Immature natural killer cell (primary cell): ENCODE measurements at regions not wholly inside any gene's neighbourhood (a gene's known extent, or its start where the extent isn't known, plus 50 kb on each side); places are given as distances from the start of the nearest gene placed in this dataset.

Experiments used
- DNase-seq, 3 donors: peaks; one replicate each; pipeline ENCODE4 v3.0.0; 2022; ENCODE audit warnings: mixed read lengths in 1 of 3
- H3K27ac Mint-ChIP-seq, 6 donors: one replicate each; pipeline ENCODE4 v1.8.0; 2020; ENCODE audit warnings: mixed read lengths in 6 of 6, mild to moderate bottlenecking in 5 of 6, inconsistent platforms in 4 of 6, moderate library complexity in 3 of 6
- H3K27me3 Mint-ChIP-seq, 3 donors: one replicate each; pipeline ENCODE4 v1.8.0; 2020 to 2021; ENCODE audit warnings: low read depth in 3 of 3, mild to moderate bottlenecking in 3 of 3, mixed read lengths in 3 of 3, moderate library complexity in 3 of 3, inconsistent platforms in 1 of 3
- H3K36me3 Mint-ChIP-seq, 3 donors: one replicate each; pipeline ENCODE4 v1.8.0; 2020; ENCODE audit warnings: mixed read lengths in 3 of 3, inconsistent platforms in 2 of 3, mild to moderate bottlenecking in 2 of 3
- H3K4me1 Mint-ChIP-seq, 2 donors: one replicate each; pipeline ENCODE4 v1.8.0; 2020; ENCODE audit warnings: inconsistent platforms in 2 of 2, mild to moderate bottlenecking in 2 of 2, mixed read lengths in 2 of 2, moderate library complexity in 1 of 2
- H3K4me3 Mint-ChIP-seq, 5 donors: one replicate each; pipeline ENCODE4 v1.8.0; 2020; ENCODE audit warnings: mild to moderate bottlenecking in 5 of 5, mixed read lengths in 5 of 5, inconsistent platforms in 3 of 5, moderate library complexity in 3 of 5
- H3K9me3 Mint-ChIP-seq, 6 donors: one replicate each; pipeline ENCODE4 v1.8.0; 2020; ENCODE audit warnings: mild to moderate bottlenecking in 6 of 6, mixed read lengths in 6 of 6, inconsistent platforms in 4 of 6, moderate library complexity in 3 of 6

- no peak overlapping the region for H3K27ac Mint-ChIP-seq
- H3K36me3 Mint-ChIP-seq: peaks cover 0 to 3% (median 0%) of the 10 kb centered on the region in 3 donors
- H3K4me1 Mint-ChIP-seq: no peaks in the 10 kb centered on the region
- H3K27me3 Mint-ChIP-seq: no peaks in the 10 kb centered on the region
- no peak overlapping the region for H3K4me3 Mint-ChIP-seq
- DNase-seq: no peak
- peaks cover 3 to 45% (median 17%) of the 10 kb centered on the region in 6 donors for H3K9me3 Mint-ChIP-seq
Measured at GRCh38 chr18:60804415-60804814, 431.8 kb upstream of the MC4R start.

- Mint-ChIP-seq H3K9me3 (peaks cover 0 to 21% (median 9%) of the 10 kb centered on the region in 6 donors), H3K36me3 (no peaks in the 10 kb centered on the region), H3K4me3 (no peak overlapping the region), H3K27me3 (peaks cover 0 to 2% (median 0%) of the 10 kb centered on the region in 3 donors), H3K4me1 (no peaks in the 10 kb centered on the region), H3K27ac (no peak overlapping the region)
- no peak for DNase-seq
Measured at GRCh38 chr18:60809937-60810336, 437.4 kb upstream of the MC4R start.

DNA sequence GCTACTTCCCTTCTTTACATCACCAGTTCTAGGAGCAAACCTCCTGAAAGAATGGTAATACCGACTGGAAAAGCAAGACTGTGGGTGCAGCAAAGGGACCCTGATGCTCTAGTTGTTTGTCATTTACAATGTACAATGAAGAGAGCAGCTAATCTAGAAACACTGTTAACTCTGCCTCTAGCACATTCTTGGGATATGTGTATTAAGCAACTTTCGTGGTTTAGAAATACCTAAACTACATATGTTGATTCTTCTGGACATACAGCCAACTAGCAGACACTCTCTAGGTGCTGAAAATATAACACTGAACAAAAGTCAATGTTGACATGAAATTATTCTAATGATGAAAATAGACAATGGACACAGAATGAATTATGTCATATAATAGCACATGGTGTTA is 440.3 kb upstream of the MC4R start:
- no peak overlapping the region for H3K27ac Mint-ChIP-seq
- H3K36me3 Mint-ChIP-seq: no peaks in the 10 kb centered on the region

GRCh38 chr18:60826346-60826745 is 453.8 kb upstream of the MC4R start:
- Mint-ChIP-seq H3K4me1 (no peaks in the 10 kb centered on the region), H3K27ac (no peak overlapping the region), H3K9me3 (peaks cover 2 to 23% (median 16%) of the 10 kb centered on the region in 6 donors), H3K4me3 (no peak overlapping the region), H3K27me3 (no peaks in the 10 kb centered on the region), H3K36me3 (no peaks in the 10 kb centered on the region)
- no peak for DNase-seq

More for the DNA sequence above, 440.3 kb upstream of the MC4R start:
- H3K4me3 Mint-ChIP-seq: no peak overlapping the region
- DNase-seq: no peak
- H3K9me3 Mint-ChIP-seq: peaks cover 6 to 25% (median 14%) of the 10 kb centered on the region in 6 donors
- no peaks in the 10 kb centered on the region for H3K4me1 Mint-ChIP-seq
- H3K27me3 Mint-ChIP-seq: peaks cover 0 to 2% (median 0%) of the 10 kb centered on the region in 3 donors

GRCh38 chr18:60831971-60832370 is 459.4 kb upstream of the MC4R start:
- no peak overlapping the region for H3K4me3 Mint-ChIP-seq
- DNase-seq: no peak
- H3K27ac Mint-ChIP-seq: no peak overlapping the region
- no peaks in the 10 kb centered on the region for H3K27me3 Mint-ChIP-seq
- H3K36me3 Mint-ChIP-seq: no peaks in the 10 kb centered on the region
- H3K9me3 Mint-ChIP-seq: peaks cover 0 to 16% (median 9%) of the 10 kb centered on the region in 6 donors
- H3K4me1 Mint-ChIP-seq: no peaks in the 10 kb centered on the region

DNA sequence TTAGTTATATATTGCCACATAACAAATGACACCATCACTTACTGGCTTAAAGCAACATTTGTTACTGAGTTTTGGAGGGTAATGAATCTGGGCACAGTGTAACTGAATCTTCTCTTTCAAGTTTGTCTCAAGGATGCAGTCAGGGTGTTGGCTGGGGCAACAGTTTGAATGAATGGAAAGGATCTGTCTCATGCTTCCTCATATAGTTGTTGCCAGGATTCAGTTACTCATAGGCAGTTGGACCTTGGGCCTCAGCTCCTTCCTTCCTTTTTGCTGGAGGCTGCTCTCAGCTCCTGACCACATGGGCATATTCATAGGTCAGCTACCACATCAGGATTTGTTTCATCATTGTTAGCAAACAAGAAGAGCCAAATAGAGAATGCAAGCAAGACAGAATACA is 466.1 kb upstream of the MC4R start:
- Mint-ChIP-seq H3K4me3 (no peak overlapping the region), H3K27me3 (no peaks in the 10 kb centered on the region), H3K9me3 (peaks cover 14 to 46% (median 33%) of the 10 kb centered on the region in 6 donors), H3K36me3 (no peaks in the 10 kb centered on the region), H3K27ac (no peak overlapping the region), H3K4me1 (no peaks in the 10 kb centered on the region)
- no peak for DNase-seq

DNA sequence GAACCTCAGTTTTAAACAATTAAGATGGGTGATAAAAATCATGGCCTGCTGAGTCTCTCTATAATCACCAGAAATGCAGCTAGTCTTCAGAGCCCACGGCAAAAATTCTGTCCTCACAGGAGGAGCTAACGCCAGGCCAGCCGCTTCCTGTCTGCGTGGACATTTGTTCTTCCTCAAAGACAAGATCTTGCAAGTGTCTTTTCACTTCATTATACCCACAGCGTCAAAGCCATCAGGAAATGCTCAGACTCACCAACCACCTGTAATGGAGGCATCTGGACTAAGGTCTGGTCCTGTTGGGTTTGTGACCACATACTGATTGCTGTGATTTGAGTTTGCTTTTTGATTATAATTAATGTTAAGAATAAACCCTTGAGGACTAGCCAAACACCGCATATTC is 473.8 kb upstream of the MC4R start:
- DNase-seq: no peak
- no peak overlapping the region for H3K4me3 Mint-ChIP-seq
- peaks cover 0 to 2% (median 0%) of the 10 kb centered on the region in 3 donors for H3K27me3 Mint-ChIP-seq
- H3K4me1 Mint-ChIP-seq: no peaks in the 10 kb centered on the region
- no peaks in the 10 kb centered on the region for H3K36me3 Mint-ChIP-seq
- peaks cover 16 to 51% (median 32%) of the 10 kb centered on the region in 6 donors for H3K9me3 Mint-ChIP-seq
- no peak overlapping the region for H3K27ac Mint-ChIP-seq

GRCh38 chr18:60847517-60847916 is 474.9 kb upstream of the MC4R start:
- H3K9me3 Mint-ChIP-seq: peaks cover 10 to 40% (median 21%) of the 10 kb centered on the region in 6 donors
- H3K27ac Mint-ChIP-seq: no peak overlapping the region

GRCh38 chr18:60861575-60861974 is 471.7 kb upstream of the CDH20 start:
- Mint-ChIP-seq H3K36me3 (no peaks in the 10 kb centered on the region), H3K4me3 (no peak overlapping the region), H3K27me3 (no peaks in the 10 kb centered on the region), H3K9me3 (peaks cover 0 to 35% (median 18%) of the 10 kb centered on the region in 6 donors), H3K4me1 (no peaks in the 10 kb centered on the region), H3K27ac (no peak overlapping the region)
- no peak for DNase-seq

More at GRCh38 chr18:60847517-60847916, 474.9 kb upstream of the MC4R start:
- no peaks in the 10 kb centered on the region for H3K4me1 Mint-ChIP-seq
- H3K4me3 Mint-ChIP-seq: no peak overlapping the region
- H3K27me3 Mint-ChIP-seq: peaks cover 0 to 2% (median 0%) of the 10 kb centered on the region in 3 donors
- DNase-seq: no peak
- H3K36me3 Mint-ChIP-seq: no peaks in the 10 kb centered on the region

DNA sequence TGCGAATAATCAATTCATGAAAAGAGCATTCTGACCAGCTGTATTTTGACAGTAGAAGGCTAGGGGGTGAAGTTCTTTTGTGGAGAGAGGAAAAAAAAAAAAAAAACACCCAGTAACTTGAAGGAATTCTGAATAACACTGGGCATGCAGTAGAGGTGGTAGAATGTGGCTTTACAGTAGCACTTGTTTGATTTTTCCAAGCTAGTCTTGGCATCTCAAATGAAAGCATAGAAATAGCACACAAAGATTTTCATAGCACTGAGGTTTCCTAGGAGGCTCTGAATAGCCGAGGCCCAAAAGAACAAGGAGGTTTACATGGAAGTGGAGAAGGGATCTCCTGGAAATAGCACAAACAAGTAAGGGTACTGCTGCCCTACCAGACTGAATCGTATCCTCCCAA is 470.2 kb upstream of the CDH20 start:
- H3K27me3 Mint-ChIP-seq: no peaks in the 10 kb centered on the region
- H3K27ac Mint-ChIP-seq: no peak overlapping the region
- H3K36me3 Mint-ChIP-seq: no peaks in the 10 kb centered on the region
- H3K4me3 Mint-ChIP-seq: no peak overlapping the region
- DNase-seq: no peak
- no peaks in the 10 kb centered on the region for H3K4me1 Mint-ChIP-seq
- H3K9me3 Mint-ChIP-seq: peaks cover 0 to 35% (median 16%) of the 10 kb centered on the region in 6 donors

DNA sequence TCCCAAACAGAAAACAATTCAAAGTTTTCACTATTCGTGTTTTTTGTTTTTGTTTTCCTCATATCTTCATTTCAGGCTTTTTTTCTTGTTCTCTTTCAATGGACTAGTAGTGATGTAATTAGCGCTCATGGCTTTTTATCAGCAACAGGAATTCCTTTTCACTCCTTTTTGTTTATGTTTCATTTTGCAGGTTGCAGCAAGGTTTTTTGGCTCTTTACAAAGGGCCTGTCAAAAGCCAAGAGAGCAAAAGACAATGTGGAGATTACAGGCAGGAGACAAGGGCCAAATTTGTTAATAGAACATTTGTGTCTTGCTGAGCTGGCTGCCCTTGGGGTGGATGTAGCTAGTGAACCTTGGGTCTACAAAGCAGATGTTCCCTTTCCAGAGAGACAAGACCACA is 467.4 kb upstream of the CDH20 start:
- Mint-ChIP-seq H3K4me1 (no peaks in the 10 kb centered on the region), H3K27ac (no peak overlapping the region), H3K9me3 (peaks cover 0 to 38% (median 11%) of the 10 kb centered on the region in 6 donors), H3K4me3 (no peak overlapping the region), H3K36me3 (no peaks in the 10 kb centered on the region), H3K27me3 (no peaks in the 10 kb centered on the region)
- no peak for DNase-seq

DNA sequence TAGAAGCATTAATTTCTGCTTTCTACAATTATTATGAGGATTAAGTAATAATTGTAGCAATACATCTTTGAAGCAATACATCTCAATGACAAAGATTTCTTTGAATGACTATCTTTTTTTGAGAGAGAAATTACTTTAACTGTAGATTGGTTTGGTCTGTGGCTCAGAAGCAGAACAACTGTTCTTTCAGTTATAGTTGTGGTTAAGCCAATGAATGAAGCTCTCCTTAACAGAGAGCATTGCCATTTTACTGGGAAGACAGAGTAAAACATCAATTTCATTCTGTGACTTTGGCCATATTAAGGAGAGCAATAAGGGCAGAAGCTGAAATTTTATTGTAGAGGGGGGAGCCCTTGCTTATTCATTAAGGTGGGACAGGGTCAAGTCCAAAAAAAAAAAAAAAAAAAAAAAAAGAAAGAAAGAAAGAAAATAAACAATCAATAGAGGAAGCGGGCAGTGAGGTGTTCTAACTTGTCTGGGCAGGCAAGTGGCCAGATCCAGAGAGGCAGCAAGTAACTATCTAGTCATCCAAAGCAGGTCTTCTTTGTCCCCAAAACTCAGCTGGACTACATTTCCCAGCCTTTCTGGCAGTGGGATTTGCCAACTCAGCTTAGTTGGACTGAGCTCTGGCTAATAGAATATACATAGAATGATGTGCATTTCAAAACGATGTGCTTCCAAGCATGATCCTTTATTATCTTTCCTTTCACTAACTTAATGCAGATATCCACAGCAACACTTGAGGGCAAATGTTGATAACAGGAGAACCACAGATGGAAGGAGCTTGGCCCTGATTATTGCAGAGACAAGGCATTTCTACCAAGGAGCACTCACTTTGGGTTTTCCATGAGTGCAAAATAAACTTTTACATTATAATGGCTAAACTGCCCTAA is 462.7 kb upstream of the CDH20 start:
- H3K27ac Mint-ChIP-seq: no peak overlapping the region
- H3K4me3 Mint-ChIP-seq: no peak overlapping the region
- peaks cover 6 to 58% (median 24%) of the 10 kb centered on the region in 6 donors for H3K9me3 Mint-ChIP-seq
- no peaks in the 10 kb centered on the region for H3K4me1 Mint-ChIP-seq
- H3K36me3 Mint-ChIP-seq: no peaks in the 10 kb centered on the region
- DNase-seq: no peak
- H3K27me3 Mint-ChIP-seq: no peaks in the 10 kb centered on the region

DNA sequence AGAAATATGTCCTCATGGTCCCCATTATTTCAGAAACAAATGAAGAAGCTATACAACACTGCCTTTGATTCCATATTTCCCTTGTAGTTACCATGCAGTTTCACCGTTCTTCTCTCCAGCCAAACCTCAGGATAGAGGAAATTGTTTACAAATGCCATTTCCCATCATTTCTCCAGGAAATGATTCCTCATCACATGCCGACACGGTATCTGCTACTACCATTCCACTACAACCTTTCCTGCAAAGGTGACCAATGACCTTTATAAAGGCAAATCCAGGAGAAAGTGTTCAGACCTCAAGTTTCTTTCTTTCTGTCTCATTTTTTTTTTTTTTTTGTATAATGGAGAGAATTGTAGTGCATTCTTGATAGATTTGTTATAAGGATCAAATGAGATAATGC is 460.8 kb upstream of the CDH20 start:
- Mint-ChIP-seq H3K9me3 (peaks cover 6 to 60% (median 21%) of the 10 kb centered on the region in 6 donors), H3K36me3 (no peaks in the 10 kb centered on the region), H3K27me3 (no peaks in the 10 kb centered on the region), H3K27ac (no peak overlapping the region), H3K4me3 (no peak overlapping the region), H3K4me1 (no peaks in the 10 kb centered on the region)
- DNase-seq: no peak

DNA sequence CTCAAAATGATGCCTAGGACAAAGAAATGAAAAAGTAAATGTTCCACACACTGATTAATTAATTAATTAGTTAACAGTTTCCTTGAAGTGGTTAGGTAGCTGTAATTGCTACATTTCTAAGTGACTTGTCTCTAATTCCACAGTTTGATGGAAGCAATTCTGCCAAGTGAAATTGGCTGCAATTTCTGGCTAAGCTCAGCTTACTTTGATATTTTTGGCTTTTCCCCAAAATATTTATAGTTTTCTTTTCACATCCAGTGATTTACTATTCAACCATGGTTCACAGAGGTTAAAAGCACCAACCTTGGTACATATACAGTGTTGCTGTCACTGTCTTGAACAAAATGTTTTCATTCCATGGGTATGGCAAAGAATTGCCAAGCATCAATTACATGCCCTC is 459.5 kb upstream of the CDH20 start:
- H3K4me3 Mint-ChIP-seq: no peak overlapping the region
- peaks cover 8 to 63% (median 26%) of the 10 kb centered on the region in 6 donors for H3K9me3 Mint-ChIP-seq
- DNase-seq: no peak
- no peaks in the 10 kb centered on the region for H3K27me3 Mint-ChIP-seq
- no peaks in the 10 kb centered on the region for H3K36me3 Mint-ChIP-seq
- H3K27ac Mint-ChIP-seq: no peak overlapping the region
- H3K4me1 Mint-ChIP-seq: no peaks in the 10 kb centered on the region
